ENCODE measurements at regions not wholly inside any gene's neighbourhood (a gene's known extent, or its start where the extent isn't known, plus 50 kb on each side); places are given as distances from the start of the nearest gene placed in this dataset.

- DNase-seq (ENCODE audit: low spot score): no peak
Observed at GRCh38 chr12:118851891-118852290, 129.4 kb upstream of the SRRM4 start.

DNA sequence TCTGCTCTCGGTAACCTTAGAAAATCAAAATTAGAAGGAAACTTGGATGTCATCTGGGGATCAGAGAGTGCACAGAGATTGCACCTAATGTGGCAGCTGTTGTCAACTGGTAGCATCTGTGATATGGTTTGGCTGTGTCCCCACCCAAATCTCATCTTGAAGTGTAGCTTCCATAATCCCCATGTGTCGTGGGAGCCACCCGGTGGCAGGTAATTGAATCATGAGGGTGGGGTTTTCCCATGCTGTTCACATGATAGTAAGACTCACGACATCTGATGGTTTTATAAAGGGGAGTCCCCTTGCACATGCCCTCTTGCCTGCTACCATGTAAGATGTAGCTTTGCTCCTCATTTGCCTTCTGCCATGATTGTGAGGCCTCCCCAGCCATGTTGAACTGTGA is 127.7 kb upstream of the SRRM4 start:
- DNase-seq (ENCODE audit: low spot score): no peak

GRCh38 chr12:118855858-118856257 is 125.5 kb upstream of the SRRM4 start:
- no peak for DNase-seq (ENCODE audit: low spot score)

DNA sequence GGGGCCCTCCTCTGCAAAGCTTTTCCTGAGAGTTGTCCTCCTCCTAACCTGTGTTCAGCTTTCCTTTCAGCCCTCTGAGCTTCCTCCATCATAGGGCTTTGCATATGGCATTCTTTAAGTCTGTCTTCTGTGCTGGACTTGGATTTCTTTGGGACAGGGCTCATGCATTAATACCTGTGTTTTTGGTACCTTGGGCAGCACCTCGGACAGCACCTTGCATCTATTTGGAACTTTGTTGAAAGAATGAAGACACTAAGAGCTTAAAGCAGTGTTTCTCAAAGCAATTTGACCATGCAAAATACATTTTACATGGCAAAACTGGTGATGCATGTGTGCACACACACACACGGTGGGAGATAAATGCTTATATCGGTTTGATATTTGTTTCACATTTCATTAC is 115.0 kb upstream of the SRRM4 start:
- DNase-seq (ENCODE audit: low spot score): no peak

DNA sequence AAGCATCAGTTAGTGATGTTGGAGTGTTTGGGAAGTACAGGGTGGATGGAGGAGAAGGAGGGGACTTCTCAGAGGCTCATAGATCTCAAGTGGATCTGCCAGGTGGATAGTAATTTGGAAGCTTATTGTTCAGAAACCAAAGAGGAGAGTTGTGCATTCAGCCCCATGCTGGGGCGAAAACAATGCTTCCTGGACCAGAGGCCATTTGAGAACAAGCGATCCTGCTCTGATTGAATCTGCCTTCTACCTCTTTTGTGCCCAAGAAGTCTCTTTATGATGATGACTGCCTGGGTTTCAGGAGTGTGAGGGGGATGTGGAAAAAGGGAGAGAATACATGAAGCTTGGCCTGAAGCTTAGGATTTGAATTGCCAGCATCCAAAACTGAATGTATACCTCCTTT is 110.8 kb upstream of the SRRM4 start:
- DNase-seq (ENCODE audit: low spot score): no peak

DNA sequence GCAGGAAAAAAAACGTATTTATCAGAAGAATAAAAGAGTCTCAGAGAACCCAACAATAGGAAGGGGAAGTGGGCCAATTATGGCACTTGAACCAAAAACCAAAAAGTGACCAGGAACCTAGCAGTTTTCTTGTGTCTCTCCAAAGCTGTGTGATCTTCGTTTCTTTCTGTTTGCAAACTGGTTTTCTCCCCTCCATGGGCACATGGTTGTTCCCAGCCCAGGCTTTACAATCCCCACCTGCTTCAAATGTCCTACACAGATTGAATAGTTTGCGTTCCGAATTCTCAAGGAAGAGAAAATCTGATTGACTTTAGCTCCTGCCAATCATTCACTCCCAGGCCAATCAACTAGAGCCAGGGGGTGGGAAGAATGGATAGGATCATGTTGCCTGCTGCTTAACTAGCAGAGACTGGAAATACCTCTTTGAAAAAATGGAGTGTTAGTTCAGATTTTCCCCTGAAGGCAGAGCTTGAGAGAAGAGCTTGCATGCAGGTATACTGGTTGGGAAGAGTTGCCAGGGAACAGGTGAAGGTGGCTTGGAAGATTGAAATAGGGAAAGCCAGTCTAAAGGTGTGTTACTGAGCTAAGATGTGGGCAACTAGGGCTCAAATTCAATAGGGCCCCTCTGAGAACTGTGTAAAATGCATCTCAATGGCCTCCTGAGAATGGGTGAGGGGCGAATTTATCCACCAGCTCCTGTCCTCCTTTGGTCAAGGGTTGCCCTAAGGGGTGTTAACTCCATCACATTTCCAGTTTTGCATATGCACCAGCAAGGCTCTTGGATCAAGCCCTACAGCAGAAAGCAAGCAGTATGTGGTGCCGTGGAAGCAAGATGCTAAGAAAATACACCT is 106.4 kb upstream of the SRRM4 start:
- DNase-seq (ENCODE audit: low spot score): no peak

- DNase-seq (ENCODE audit: low spot score): no peak
Observed at GRCh38 chr12:118880720-118881493, 100.4 kb upstream of the SRRM4 start.

GRCh38 chr12:118884226-118884625 is 97.1 kb upstream of the SRRM4 start:
- DNase-seq (ENCODE audit: low spot score): no peak

GRCh38 chr12:118900993-118901392 is 80.3 kb upstream of the SRRM4 start:
- DNase-seq (ENCODE audit: low spot score): no peak

GRCh38 chr12:118908811-118909210 is 72.5 kb upstream of the SRRM4 start:
- DNase-seq (ENCODE audit: low spot score): no peak

DNA sequence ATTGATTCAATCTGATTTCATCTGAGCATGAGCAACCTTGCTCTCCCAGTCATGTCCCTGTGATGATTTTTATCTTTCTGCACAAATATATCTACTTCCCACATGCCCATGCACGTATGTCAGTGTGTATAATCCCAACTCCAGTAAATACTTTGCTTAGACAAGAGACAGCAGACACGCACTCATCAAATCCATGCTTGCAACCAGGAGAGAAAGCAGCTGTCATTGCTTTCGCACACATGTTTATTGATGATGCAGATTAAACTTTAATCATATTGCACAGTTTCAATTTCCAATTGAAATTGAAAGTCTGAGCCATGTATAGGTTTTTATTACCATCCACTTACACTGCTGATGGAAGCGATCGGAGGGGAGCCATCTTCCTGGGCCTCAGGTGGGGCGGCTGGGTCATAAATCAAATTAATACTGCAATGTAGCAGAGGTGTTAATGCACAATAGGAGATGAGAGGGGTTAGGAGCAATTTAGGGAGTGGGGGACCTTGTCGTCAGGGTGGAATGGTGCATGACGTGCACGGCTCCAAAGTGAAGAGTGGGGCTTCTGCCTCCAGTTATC is 68.6 kb upstream of the SRRM4 start:
- no peak for DNase-seq (ENCODE audit: low spot score)

DNA sequence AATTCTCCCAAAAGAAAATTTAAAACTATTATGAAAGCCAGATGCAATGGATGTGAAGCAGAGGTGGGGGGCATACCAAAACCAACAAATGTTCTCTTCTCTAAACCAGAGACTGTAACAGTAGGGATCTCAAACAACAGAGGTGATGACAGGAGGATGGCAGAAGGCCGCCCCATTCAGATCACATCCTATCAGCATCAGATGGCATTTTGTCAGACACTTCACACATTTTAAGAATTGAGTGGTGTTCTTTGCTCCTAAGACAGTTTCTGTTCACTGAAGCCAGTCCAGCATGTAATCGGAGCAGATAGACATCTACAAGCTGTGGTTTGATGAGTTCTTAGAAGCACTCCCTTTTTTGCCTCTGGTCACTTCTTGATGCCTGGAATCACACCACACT is 59.6 kb upstream of the SRRM4 start:
- no peak for DNase-seq (ENCODE audit: low spot score)

GRCh38 chr12:118922405-118922804 is 58.9 kb upstream of the SRRM4 start:
- DNase-seq (ENCODE audit: low spot score): no peak

DNA sequence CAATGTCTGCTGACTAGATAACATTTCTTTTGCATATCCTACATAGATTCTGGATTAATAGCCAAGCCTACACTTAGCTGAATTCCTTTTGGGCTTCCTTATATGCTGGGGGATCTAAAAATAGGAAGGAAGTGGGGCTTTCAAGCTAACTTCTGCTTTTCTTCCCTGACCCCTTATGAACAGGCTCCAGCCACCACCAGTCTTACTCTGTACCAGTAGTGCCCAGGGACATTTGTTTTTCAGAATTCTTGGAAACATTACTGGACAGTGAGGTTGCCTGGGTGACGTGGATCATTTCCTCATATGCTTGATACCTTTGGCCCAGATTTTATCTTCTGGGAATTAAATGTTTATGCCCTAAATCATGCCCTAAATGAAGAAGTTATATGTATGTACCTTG is 55.9 kb upstream of the SRRM4 start:
- DNase-seq (ENCODE audit: low spot score): no peak

DNA sequence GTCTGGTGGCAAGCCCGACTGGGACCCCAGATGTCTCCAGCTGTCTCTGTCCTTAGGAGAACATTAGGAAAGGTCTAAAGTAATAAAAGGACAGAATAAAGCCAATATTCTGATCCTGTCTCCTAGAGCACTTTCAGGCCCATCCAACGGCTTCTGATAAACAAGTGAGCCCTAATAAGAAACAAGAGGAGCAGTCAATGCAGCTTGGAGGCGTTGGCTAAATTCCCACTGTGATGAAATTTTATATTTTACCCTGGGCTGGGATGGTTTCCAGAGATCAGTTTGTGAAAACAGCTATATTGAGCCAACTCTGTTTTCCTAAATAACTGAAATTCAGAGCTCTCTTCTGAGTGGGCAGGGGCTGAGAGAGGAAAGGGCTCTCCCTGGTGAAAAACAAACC is 55.5 kb upstream of the SRRM4 start:
- no peak for DNase-seq (ENCODE audit: low spot score)

Data from AG08396 (cell line).